ENCODE measurements at regions not wholly inside any gene's neighbourhood (a gene's known extent, or its start where the extent isn't known, plus 50 kb on each side); places are given as distances from the start of the nearest gene placed in this dataset.

- DNase-seq: no peak
- Mint-ChIP-seq H3K4me1 (no peaks in the 10 kb centered on the region), H3K36me3 (ENCODE audit: low read depth) (no peaks in the 10 kb centered on the region), H3K27ac (no peak overlapping the region), H3K4me3 (no peak overlapping the region), H3K9me3 (ENCODE audit: low read depth) (peaks cover under 1% of the 10 kb centered on the region), H3K27me3 (peaks cover 5% of the 10 kb centered on the region)
- POLR2A ChIA-PET: no interaction called here
- CTCF ChIA-PET: no interaction called here
- no peak for ATAC-seq
- intact Hi-C loops (cut with DNase I, micrococcal nuclease): no loop called here
Measured at GRCh38 chr2:22930781-22931180, 454.2 kb upstream of the KLHL29 start.

- ChIA-PET CTCF (no interaction called here), POLR2A (no interaction called here)
- DNase-seq: no peak
Measured at GRCh38 chr2:22932288-22932687, 452.7 kb upstream of the KLHL29 start.

GRCh38 chr2:22934747-22935146, 450.2 kb upstream of the KLHL29 start:
- ATAC-seq: no peak
- H3K27ac Mint-ChIP-seq: no peak overlapping the region
- ChIA-PET CTCF (no interaction called here), POLR2A (no interaction called here)
- no peaks in the 10 kb centered on the region for H3K4me1 Mint-ChIP-seq
- no peak overlapping the region for H3K4me3 Mint-ChIP-seq
- H3K9me3 Mint-ChIP-seq (ENCODE audit: low read depth): no peaks in the 10 kb centered on the region
- intact Hi-C loops (cut with DNase I, micrococcal nuclease): no loop called here
- DNase-seq: no peak
- H3K27me3 Mint-ChIP-seq: peaks cover 2% of the 10 kb centered on the region
- no peaks in the 10 kb centered on the region for H3K36me3 Mint-ChIP-seq (ENCODE audit: low read depth)

More at GRCh38 chr2:22932288-22932687, 452.7 kb upstream of the KLHL29 start:
- no peak for ATAC-seq
- Mint-ChIP-seq H3K9me3 (ENCODE audit: low read depth) (no peaks in the 10 kb centered on the region), H3K27me3 (peaks cover 5% of the 10 kb centered on the region), H3K27ac (no peak overlapping the region), H3K4me1 (no peaks in the 10 kb centered on the region), H3K4me3 (no peak overlapping the region), H3K36me3 (ENCODE audit: low read depth) (no peaks in the 10 kb centered on the region)
- intact Hi-C loops (cut with DNase I, micrococcal nuclease): no loop called here

- H3K36me3 Mint-ChIP-seq (ENCODE audit: low read depth): no peaks in the 10 kb centered on the region
- no peaks in the 10 kb centered on the region for H3K9me3 Mint-ChIP-seq (ENCODE audit: low read depth)
- H3K4me1 Mint-ChIP-seq: no peaks in the 10 kb centered on the region
- intact Hi-C loops (cut with DNase I, micrococcal nuclease): no loop called here
- ATAC-seq (no peak), DNase-seq (no peak)
- ChIA-PET POLR2A (no interaction called here), CTCF (no interaction called here)
- H3K4me3 Mint-ChIP-seq: no peak overlapping the region
- H3K27ac Mint-ChIP-seq: no peak overlapping the region
- no peaks in the 10 kb centered on the region for H3K27me3 Mint-ChIP-seq
Measured at GRCh38 chr2:22942441-22942840, 442.5 kb upstream of the KLHL29 start.

GRCh38 chr2:22944143-22944542, 440.8 kb upstream of the KLHL29 start:
- Mint-ChIP-seq H3K27ac (no peak overlapping the region), H3K4me1 (no peaks in the 10 kb centered on the region), H3K9me3 (ENCODE audit: low read depth) (no peaks in the 10 kb centered on the region), H3K27me3 (no peaks in the 10 kb centered on the region), H3K4me3 (no peak overlapping the region), H3K36me3 (ENCODE audit: low read depth) (no peaks in the 10 kb centered on the region)
- DNase-seq (no peak), ATAC-seq (no peak)
- intact Hi-C loops (cut with DNase I, micrococcal nuclease): no loop called here
- ChIA-PET POLR2A (no interaction called here), CTCF (no interaction called here)

- no peak for ATAC-seq
- H3K36me3 Mint-ChIP-seq (ENCODE audit: low read depth): no peaks in the 10 kb centered on the region
- no peaks in the 10 kb centered on the region for H3K4me1 Mint-ChIP-seq
- POLR2A ChIA-PET: no interaction called here
- CTCF ChIA-PET: no interaction called here
- no peak for DNase-seq
- no peak overlapping the region for H3K27ac Mint-ChIP-seq
- intact Hi-C loops (cut with DNase I, micrococcal nuclease): no loop called here
- H3K27me3 Mint-ChIP-seq: no peaks in the 10 kb centered on the region
- no peak overlapping the region for H3K4me3 Mint-ChIP-seq
- no peaks in the 10 kb centered on the region for H3K9me3 Mint-ChIP-seq (ENCODE audit: low read depth)
Measured at GRCh38 chr2:22946553-22946952, 438.4 kb upstream of the KLHL29 start.

- Mint-ChIP-seq H3K27me3 (no peaks in the 10 kb centered on the region), H3K9me3 (ENCODE audit: low read depth) (no peaks in the 10 kb centered on the region), H3K36me3 (ENCODE audit: low read depth) (no peaks in the 10 kb centered on the region), H3K27ac (no peak overlapping the region), H3K4me3 (no peak overlapping the region), H3K4me1 (no peaks in the 10 kb centered on the region)
- DNase-seq (no peak), ATAC-seq (no peak)
- POLR2A ChIA-PET: no interaction called here
- CTCF ChIA-PET: interaction anchor here (0.7 kb wide), 1 partner anchor 704 kb away, joined by 3 read pairs; no protein-coding TSS in a partner anchor
- intact Hi-C loops (cut with DNase I, micrococcal nuclease): no loop called here
Measured at GRCh38 chr2:22947741-22948140, 437.2 kb upstream of the KLHL29 start.

GRCh38 chr2:22950431-22950830, 434.5 kb upstream of the KLHL29 start:
- H3K4me1 Mint-ChIP-seq: no peaks in the 10 kb centered on the region
- intact Hi-C loops (cut with DNase I, micrococcal nuclease): no loop called here
- ChIA-PET CTCF (no interaction called here), POLR2A (no interaction called here)
- no peaks in the 10 kb centered on the region for H3K27me3 Mint-ChIP-seq
- DNase-seq: no peak
- no peak overlapping the region for H3K4me3 Mint-ChIP-seq
- no peak overlapping the region for H3K27ac Mint-ChIP-seq
- ATAC-seq: no peak
- H3K9me3 Mint-ChIP-seq (ENCODE audit: low read depth): no peaks in the 10 kb centered on the region
- no peaks in the 10 kb centered on the region for H3K36me3 Mint-ChIP-seq (ENCODE audit: low read depth)

GRCh38 chr2:22952656-22953225, 432.2 kb upstream of the KLHL29 start:
- Mint-ChIP-seq H3K36me3 (ENCODE audit: low read depth) (no peaks in the 10 kb centered on the region), H3K27me3 (no peaks in the 10 kb centered on the region), H3K4me1 (no peaks in the 10 kb centered on the region), H3K4me3 (no peak overlapping the region), H3K9me3 (ENCODE audit: low read depth) (no peaks in the 10 kb centered on the region), H3K27ac (no peak overlapping the region)
- CTCF ChIA-PET: no interaction called here
- POLR2A ChIA-PET: no interaction called here
- ATAC-seq (no peak), DNase-seq (no peak)
- intact Hi-C loops (cut with DNase I, micrococcal nuclease): no loop called here

GRCh38 chr2:22957446-22957845, 427.5 kb upstream of the KLHL29 start:
- no peak for DNase-seq
- CTCF ChIA-PET: no interaction called here
- Mint-ChIP-seq H3K36me3 (ENCODE audit: low read depth) (no peaks in the 10 kb centered on the region), H3K4me3 (no peak overlapping the region), H3K27me3 (no peaks in the 10 kb centered on the region), H3K4me1 (no peaks in the 10 kb centered on the region), H3K27ac (no peak overlapping the region), H3K9me3 (ENCODE audit: low read depth) (no peaks in the 10 kb centered on the region)
- intact Hi-C loops (cut with DNase I, micrococcal nuclease): no loop called here
- no peak for ATAC-seq
- POLR2A ChIA-PET: no interaction called here

- CTCF ChIA-PET: no interaction called here
- DNase-seq (no peak), ATAC-seq (no peak)
- POLR2A ChIA-PET: no interaction called here
- H3K27ac Mint-ChIP-seq: no peak overlapping the region
- intact Hi-C loops (cut with DNase I, micrococcal nuclease): no loop called here
- H3K4me1 Mint-ChIP-seq: no peaks in the 10 kb centered on the region
- peaks cover 2% of the 10 kb centered on the region for H3K27me3 Mint-ChIP-seq
- H3K9me3 Mint-ChIP-seq (ENCODE audit: low read depth): no peaks in the 10 kb centered on the region
- H3K36me3 Mint-ChIP-seq (ENCODE audit: low read depth): no peaks in the 10 kb centered on the region
- H3K4me3 Mint-ChIP-seq: no peak overlapping the region
Measured at GRCh38 chr2:22958308-22958707, 426.7 kb upstream of the KLHL29 start.

GRCh38 chr2:22967756-22968155, 417.2 kb upstream of the KLHL29 start:
- DNase-seq (no peak), ATAC-seq (no peak)
- Mint-ChIP-seq H3K36me3 (ENCODE audit: low read depth) (no peaks in the 10 kb centered on the region), H3K9me3 (ENCODE audit: low read depth) (no peaks in the 10 kb centered on the region), H3K27me3 (peaks cover 14% of the 10 kb centered on the region), H3K27ac (no peak overlapping the region), H3K4me3 (no peak overlapping the region), H3K4me1 (no peaks in the 10 kb centered on the region)
- CTCF ChIA-PET: interaction anchor here (0.8 kb wide), 1 partner anchor 805 kb away, joined by 3 read pairs; no protein-coding TSS in a partner anchor
- intact Hi-C loops (cut with DNase I, micrococcal nuclease): no loop called here
- POLR2A ChIA-PET: no interaction called here

Data from activated CD4-positive, alpha-beta T cell treated with anti-CD3 and anti-CD28 coated beads for 36 hours (primary cell).